ENCODE measurements at regions not wholly inside any gene's neighbourhood (a gene's known extent, or its start where the extent isn't known, plus 50 kb on each side); places are given as distances from the start of the nearest gene placed in this dataset.

- TF ChIP-seq CTCF (optimal IDR thresholded peaks at IDR 0.05 in 1 of 3, IDR thresholded peaks at IDR 0.05 in 1 of 3, conservative IDR thresholded peaks at IDR 0.05 in 1 of 3; ENCODE audit: extremely low read depth in 1 of 3, insufficient read depth in 2 of 3, low read length in 3 of 3) (no peak), EZH2 (IDR thresholded peaks at IDR 0.05; ENCODE audit: low read length) (no peak)
Measured at GRCh38 chr9:15069106-15069505, 158.9 kb upstream of the FREM1 start.
